Neural cell (in vitro differentiated cells): ENCODE measurements at regions not wholly inside any gene's neighbourhood (a gene's known extent, or its start where the extent isn't known, plus 50 kb on each side); places are given as distances from the start of the nearest gene placed in this dataset.

Experiments
- H2AFZ ChIP-seq: fragments of 200-600, 300-800 bp; sonication (generic), shearing (Covaris generic); 2 replicates; pipeline ENCODE4 v1.6.0; 2014; ENCODE audit warnings: low read depth, mild to moderate bottlenecking, antibody characterized with exemption, low read length, moderate library complexity
- H3F3A ChIP-seq: fragments of 200-600 bp; shearing (Covaris generic); 2 replicates; pipeline ENCODE4 v1.6.1; 2016; ENCODE audit warnings: mild to moderate bottlenecking, moderate library complexity, mixed read lengths, antibody characterized with exemption, low read length; ENCODE audit not compliant: insufficient read depth, poor library complexity, severe bottlenecking
- H3K27ac ChIP-seq: fragments of 200-600, 300-800 bp; sonication (generic), shearing (Covaris generic); 2 replicates; pipeline ENCODE4 v1.5.1; 2014; ENCODE audit warnings: mild to moderate bottlenecking, low read length, moderate library complexity
- H3K27me3 ChIP-seq: fragments of 300-800, 200-600 bp; sonication (generic), shearing (Covaris generic); 2 replicates; pipeline ENCODE4 v1.6.0; 2014; ENCODE audit warnings: mild to moderate bottlenecking, low read depth, low read length, moderate library complexity; ENCODE audit not compliant: insufficient read depth
- H3K36me3 ChIP-seq: fragments of 300-800, 200-600 bp; sonication (generic), shearing (Covaris generic); 2 replicates; pipeline ENCODE4 v1.5.1; 2014; ENCODE audit warnings: mild to moderate bottlenecking, antibody characterized with exemption, low read length, moderate library complexity; ENCODE audit not compliant: insufficient read depth
- H3K4me2 ChIP-seq: fragments of 300-800, 200-600 bp; sonication (generic), shearing (Covaris generic); 2 replicates; pipeline ENCODE4 v1.6.0; 2014; ENCODE audit warnings: mild to moderate bottlenecking, low read length
- H3K4me3 ChIP-seq: fragments of 300-800, 200-600 bp; sonication (generic), shearing (Covaris generic); 2 replicates; pipeline ENCODE4 v1.5.1; 2014; ENCODE audit warnings: mild to moderate bottlenecking, low read length, moderate library complexity
- H3K79me2 ChIP-seq: fragments of 200-600 bp; shearing (Covaris generic); replicated peaks from 2 replicates; pipeline ENCODE4 v1.6.0; 2014; ENCODE audit warnings: mild to moderate bottlenecking, low read length, moderate library complexity; ENCODE audit not compliant: insufficient read depth
- H3K9ac ChIP-seq: fragments of 300-800, 200-600 bp; sonication (generic), shearing (Covaris generic); 2 replicates; pipeline ENCODE4 v1.6.1; 2016; ENCODE audit warnings: mild to moderate bottlenecking, low read length, mixed read lengths
- H3K9me2 ChIP-seq: fragments of 200-600 bp; shearing (Covaris generic); 2 replicates; pipeline ENCODE4 v1.6.1; 2016; ENCODE audit warnings: mild to moderate bottlenecking, low read length, mixed read lengths; ENCODE audit not compliant: insufficient read depth
- H3K9me3 ChIP-seq: fragments of 200-600, 300-800 bp; sonication (generic), shearing (Covaris generic); 2 replicates; pipeline ENCODE4 v1.6.1; 2016; ENCODE audit warnings: mild to moderate bottlenecking, mixed run types, low read length, moderate library complexity, mixed read lengths
- H4K20me1 ChIP-seq: fragments of 200-600 bp; shearing (Covaris generic); 2 replicates; pipeline ENCODE4 v1.6.1; 2016; ENCODE audit warnings: mild to moderate bottlenecking, mixed run types; ENCODE audit not compliant: insufficient read depth
- CTCF ChIP-seq: fragments of 450-650 bp; IDR thresholded peaks from 2 replicates; pipeline ENCODE4 v1.5.1; 2014; ENCODE audit warnings: antibody characterized with exemption, mild to moderate bottlenecking, moderate library complexity; ENCODE audit not compliant: poor library complexity, severe bottlenecking
- EP300 ChIP-seq: fragments of 450-650 bp; conservative IDR thresholded peaks from 2 replicates; pipeline ENCODE4 v1.6.1; 2014; ENCODE audit warnings: antibody characterized with exemption, mild to moderate bottlenecking, moderate library complexity; ENCODE audit not compliant: poor library complexity, severe bottlenecking
- EZH2 ChIP-seq: fragments of 200-600, 300-800 bp; shearing (Covaris generic), sonication (generic); IDR thresholded peaks from 2 replicates; pipeline ENCODE4 v1.6.1; 2014; ENCODE audit warnings: antibody characterized with exemption, low read length, borderline replicate concordance, mild to moderate bottlenecking; ENCODE audit not compliant: insufficient read depth, poor library complexity, severe bottlenecking
- MXI1 ChIP-seq: fragments of 450-650 bp; conservative IDR thresholded peaks from 2 replicates; pipeline ENCODE4 v1.6.1; 2014; ENCODE audit warnings: antibody characterized with exemption, mild to moderate bottlenecking; ENCODE audit not compliant: poor library complexity, severe bottlenecking
- POLR2AphosphoS5 ChIP-seq: IDR thresholded peaks from 2 replicates; pipeline ENCODE4 v1.6.1; 2012
- RAD21 ChIP-seq: fragments of 450-650 bp; conservative IDR thresholded peaks from 2 replicates; pipeline ENCODE4 v1.6.1; 2014; ENCODE audit warnings: antibody characterized with exemption, mild to moderate bottlenecking, moderate library complexity
- REST ChIP-seq: IDR thresholded peaks from 2 replicates; pipeline ENCODE4 v1.6.1; 2012; ENCODE audit warnings: borderline replicate concordance
- SMC3 ChIP-seq: fragments of 450-650 bp; conservative IDR thresholded peaks from 2 replicates; pipeline ENCODE4 v1.6.1; 2014; ENCODE audit warnings: antibody characterized with exemption, mild to moderate bottlenecking, moderate library complexity; ENCODE audit not compliant: poor library complexity
- TAF1 ChIP-seq: IDR thresholded peaks from 2 replicates; pipeline ENCODE4 v1.6.1; 2012; ENCODE audit warnings: low read depth

GRCh38 chr5:173675287-173675996 lies 59.0 kb upstream of the BOD1 start:
- Histone ChIP-seq H3K9me3 (no peaks in the 10 kb centered on the region), H3K36me3 (no peaks in the 10 kb centered on the region), H2AFZ (no peak overlapping the region), H3K9me2 (no peaks in the 10 kb centered on the region), H3F3A (no peaks in the 10 kb centered on the region), H3K9ac (no peak overlapping the region), H4K20me1 (no peaks in the 10 kb centered on the region), H3K79me2 (no peaks in the 10 kb centered on the region), H3K27ac (no peak overlapping the region), H3K27me3 (no peaks in the 10 kb centered on the region), H3K4me3 (no peak overlapping the region), H3K4me2 (no peak overlapping the region)
- TF ChIP-seq MXI1 = no peak

- H3K4me3 ChIP-seq = no peak overlapping the region
- no peaks in the 10 kb centered on the region for H3K79me2 ChIP-seq
- TF ChIP-seq TAF1 (no peak), RAD21 (no peak)
- no peak overlapping the region for H2AFZ ChIP-seq
- no peaks in the 10 kb centered on the region for H3K9me3 ChIP-seq
- H3K9ac ChIP-seq = no peak overlapping the region
- no peak overlapping the region for H3K4me2 ChIP-seq
- H3F3A ChIP-seq = no peaks in the 10 kb centered on the region
- H3K9me2 ChIP-seq = no peaks in the 10 kb centered on the region
- no peaks in the 10 kb centered on the region for H3K36me3 ChIP-seq
- no peaks in the 10 kb centered on the region for H3K27me3 ChIP-seq
- no peaks in the 10 kb centered on the region for H4K20me1 ChIP-seq
- no peak overlapping the region for H3K27ac ChIP-seq
These were observed 59.9 kb upstream of the BOD1 start for GRCh38 chr5:173676375-173676774.

- H3K36me3 ChIP-seq = no peaks in the 10 kb centered on the region
- no peaks in the 10 kb centered on the region for H3K79me2 ChIP-seq
- no peak overlapping the region for H2AFZ ChIP-seq
- H3F3A ChIP-seq = no peaks in the 10 kb centered on the region
- H4K20me1 ChIP-seq = no peaks in the 10 kb centered on the region
- TF ChIP-seq TAF1 (no peak), REST (no peak), RAD21 (no peak), EP300 (no peak), EZH2 (no peak), MXI1 (no peak), POLR2AphosphoS5 (no peak), CTCF (no peak), SMC3 (no peak)
- H3K9me2 ChIP-seq = no peaks in the 10 kb centered on the region
- H3K9ac ChIP-seq = no peak overlapping the region
- H3K9me3 ChIP-seq = no peaks in the 10 kb centered on the region
- no peak overlapping the region for H3K27ac ChIP-seq
- no peak overlapping the region for H3K4me2 ChIP-seq
- no peak overlapping the region for H3K4me3 ChIP-seq
- no peaks in the 10 kb centered on the region for H3K27me3 ChIP-seq
These were observed 60.7 kb upstream of the BOD1 start for GRCh38 chr5:173677125-173677672.
